H1 (cell line): ENCODE measurements at regions not wholly inside any gene's neighbourhood (a gene's known extent, or its start where the extent isn't known, plus 50 kb on each side); places are given as distances from the start of the nearest gene placed in this dataset.

Experiments
- CTCF ChIA-PET: fragments of 300-600 bp; sonication (Branson Sonifier 250); formaldehyde crosslinking; loops from one replicate; lab custom pipeline; 2021; ENCODE audit not compliant: partially characterized antibody; lab: Charles Lee
- POLR2A ChIA-PET: fragments of 300-600 bp; sonication (Branson Sonifier 250); formaldehyde crosslinking; loops from one replicate; lab custom pipeline; 2021; ENCODE audit warnings: inconsistent platforms; ENCODE audit not compliant: partially characterized antibody; lab: Charles Lee
- DNase-seq, 2 experiments: peaks; one replicate each; pipeline versions ENCODE4 v3.0.0 to v3.0.0-alpha.2; 2010 to 2022; ENCODE audit warnings: low spot score in 2 of 2, low read depth in 1 of 2, mixed read lengths in 1 of 2
- FAIRE-seq: peaks from 2 replicates; lab custom pipeline; 2011; peaks lifted over from hg19 to GRCh38; lab: Jason Lieb, UNC
- H2AFZ ChIP-seq: 2 replicates; pipeline ENCODE4 v1.8.1; 2012; ENCODE audit warnings: low read length, inconsistent platforms
- H2AK5ac ChIP-seq: 2 replicates; pipeline ENCODE4 v1.6.1; 2013; ENCODE audit warnings: low read depth, low read length
- H2BK120ac ChIP-seq: replicated peaks from 2 replicates; pipeline ENCODE3; 2013; ENCODE audit warnings: low read depth, low read length, inconsistent platforms
- H2BK12ac ChIP-seq: 2 replicates; pipeline ENCODE4 v1.6.1; 2013; ENCODE audit warnings: low read depth, low read length
- H2BK15ac ChIP-seq: 2 replicates; pipeline ENCODE4 v1.6.1; 2013; ENCODE audit warnings: low read length
- H2BK20ac ChIP-seq: 2 replicates; pipeline ENCODE4 v1.6.1; 2013; ENCODE audit warnings: low read length
- H2BK5ac ChIP-seq: 2 replicates; pipeline ENCODE4 v1.6.1; 2013; ENCODE audit warnings: low read depth, low read length
- H3K14ac ChIP-seq: 2 replicates; pipeline ENCODE4 v1.6.1; 2013; ENCODE audit warnings: inconsistent platforms; ENCODE audit not compliant: insufficient read length
- H3K18ac ChIP-seq: 2 replicates; pipeline ENCODE4 v1.6.1; 2013; ENCODE audit warnings: low read length; ENCODE audit errors: extremely low read depth
- H3K23ac ChIP-seq: 2 replicates; pipeline ENCODE4 v1.6.1; 2013; ENCODE audit warnings: inconsistent platforms; ENCODE audit not compliant: insufficient read length
- H3K23me2 ChIP-seq: 2 replicates; pipeline ENCODE4 v1.6.1; 2013; ENCODE audit warnings: low read depth, low read length
- H3K27ac ChIP-seq: 2 replicates; pipeline ENCODE4 v1.6.1; 2011; ENCODE audit warnings: low read depth, low read length, inconsistent platforms
- H3K27me3 ChIP-seq, 4 experiments: replicated peaks in 1 of 4; 1 replicate in 1 of 4; 2 replicates in 3 of 4; pipeline versions ENCODE4 v1.6.1 to v1.8.1; 2011 to 2013; ENCODE audit warnings: low read length in 3 of 4, mild to moderate bottlenecking in 3 of 4, inconsistent platforms in 2 of 4, mixed read lengths in 2 of 4, moderate library complexity in 1 of 4; ENCODE audit not compliant: control insufficient read depth in 3 of 4, insufficient read depth in 3 of 4; ENCODE audit errors: extremely low read depth in 1 of 4
- H3K36me3 ChIP-seq, 4 experiments: 2 replicates each; pipeline versions ENCODE4 v1.6.1 to v1.8.1; 2011 to 2013; ENCODE audit warnings: mild to moderate bottlenecking in 4 of 4, low read length in 3 of 4, moderate library complexity in 2 of 4, control low read depth in 1 of 4, inconsistent platforms in 1 of 4; ENCODE audit not compliant: insufficient read depth in 4 of 4, control insufficient read depth in 2 of 4
- H3K4ac ChIP-seq: replicated peaks from 2 replicates; pipeline ENCODE3; 2013; ENCODE audit warnings: low read length, low read depth, mixed read lengths, inconsistent platforms; ENCODE audit not compliant: insufficient read length
- H3K4me1 ChIP-seq, 4 experiments: replicated peaks in 1 of 4; 1 replicate in 1 of 4; 2 replicates in 3 of 4; pipeline versions ENCODE4 v1.6.1 to v1.8.1; 2011 to 2013; ENCODE audit warnings: low read length in 3 of 4, inconsistent platforms in 2 of 4, mixed read lengths in 1 of 4; ENCODE audit not compliant: insufficient read depth in 4 of 4, control insufficient read depth in 3 of 4
- H3K4me2 ChIP-seq, 2 experiments: 2 replicates each; pipeline versions ENCODE4 v1.6.1 to v1.8.1; 2011 to 2013; ENCODE audit warnings: low read depth in 2 of 2, low read length in 2 of 2, control low read depth in 1 of 2, inconsistent platforms in 1 of 2, mild to moderate bottlenecking in 1 of 2; ENCODE audit not compliant: insufficient read depth in 1 of 2
- H3K4me3 ChIP-seq, 4 experiments: fragments of 200-600, 300-600 bp in 1 of 4; sonication (generic), shearing (Covaris generic), sonication (Bioruptor Twin) in 1 of 4; 2 replicates each; pipeline versions ENCODE4 v1.5.1 to v1.8.1; 2011 to 2016; ENCODE audit warnings: low read length in 4 of 4, low read depth in 3 of 4, control low read depth in 2 of 4, inconsistent platforms in 2 of 4, mild to moderate bottlenecking in 2 of 4, mixed read lengths in 1 of 4, moderate library complexity in 1 of 4; ENCODE audit not compliant: insufficient read depth in 2 of 4; ENCODE audit errors: extremely low read depth in 1 of 4
- H3K56ac ChIP-seq: replicated peaks from 2 replicates; pipeline ENCODE3; 2013; ENCODE audit warnings: low read depth, mild to moderate bottlenecking, mixed read lengths, low read length, inconsistent platforms; ENCODE audit not compliant: insufficient read length
- H3K79me1 ChIP-seq: 2 replicates; pipeline ENCODE4 v1.6.1; 2013; ENCODE audit warnings: low read depth, low read length, control low read depth
- H3K79me2 ChIP-seq, 2 experiments: 2 replicates each; pipeline versions ENCODE4 v1.6.1 to v1.8.1; 2012 to 2013; ENCODE audit warnings: low read length in 2 of 2, mild to moderate bottlenecking in 2 of 2, inconsistent platforms in 1 of 2; ENCODE audit not compliant: insufficient read depth in 2 of 2, control insufficient read depth in 1 of 2
- H3K9ac ChIP-seq, 4 experiments: replicated peaks in 1 of 4; 1 replicate in 1 of 4; 2 replicates in 3 of 4; pipeline versions ENCODE4 v1.6.1 to v1.8.1; 2011 to 2013; ENCODE audit warnings: low read depth in 3 of 4, low read length in 3 of 4, control low read depth in 2 of 4, mild to moderate bottlenecking in 2 of 4, moderate library complexity in 2 of 4, inconsistent platforms in 1 of 4; ENCODE audit errors: extremely low read depth in 1 of 4
- H3K9me3 ChIP-seq, 2 experiments: 2 replicates each; pipeline versions ENCODE4 v1.6.1 to v1.8.1; 2012 to 2013; ENCODE audit warnings: mild to moderate bottlenecking in 2 of 2, moderate library complexity in 2 of 2, control low read depth in 1 of 2, inconsistent platforms in 1 of 2, low read depth in 1 of 2, low read length in 1 of 2, mixed read lengths in 1 of 2; ENCODE audit not compliant: insufficient read depth in 2 of 2
- H4K20me1 ChIP-seq, 2 experiments: replicated peaks in 1 of 2; 2 replicates each; pipeline versions ENCODE3 to v1.8.1; 2011 to 2013; ENCODE audit warnings: inconsistent platforms in 2 of 2, low read length in 2 of 2, mild to moderate bottlenecking in 1 of 2; ENCODE audit not compliant: insufficient read depth in 2 of 2, control insufficient read depth in 1 of 2
- H4K5ac ChIP-seq: 2 replicates; pipeline ENCODE4 v1.6.1; 2013; ENCODE audit warnings: low read length, low read depth, mixed read lengths, inconsistent platforms; ENCODE audit not compliant: insufficient read length
- H4K8ac ChIP-seq: 2 replicates; pipeline ENCODE4 v1.8.0; 2013; ENCODE audit warnings: mild to moderate bottlenecking, moderate library complexity, low read length, inconsistent platforms; ENCODE audit not compliant: insufficient read depth; ENCODE audit errors: extremely low read depth
- H4K91ac ChIP-seq: replicated peaks from 2 replicates; pipeline ENCODE3; 2013; ENCODE audit warnings: low read length, mixed read lengths, inconsistent platforms; ENCODE audit not compliant: insufficient read length
- E2F6 ChIP-seq: IDR thresholded peaks from 2 replicates; pipeline ENCODE4 v1.6.1; 2012; ENCODE audit warnings: inconsistent platforms
- NRF1 ChIP-seq: IDR thresholded peaks from 2 replicates; pipeline ENCODE4 v1.6.1; 2011; ENCODE audit warnings: mild to moderate bottlenecking, low read depth, low read length, improper control_type of control experiment
- WGBS, 2 experiments: shearing (Covaris generic) in 1 of 2; methylation state at CpG; one replicate each; pipeline versions ENCODE4 v1.1.6 to v1.1.7; 2013 to 2015; ENCODE audit warnings: low lambda C conversion rate in 2 of 2, mixed read lengths in 2 of 2, inconsistent platforms in 1 of 2, low coverage in 1 of 2, missing lambda C conversion rate in 1 of 2; ENCODE audit not compliant: insufficient replicate concordance in 2 of 2, insufficient coverage in 1 of 2, insufficient read length in 1 of 2; ENCODE audit errors: extremely low coverage in 1 of 2, missing lambda C conversion rate in 1 of 2; 5-methylcytosine and 5-hydroxymethylcytosine counted together
- TF ChIP-seq, protein P1 (sequence below), 3 experiments: IDR thresholded peaks; 1 replicate in 2 of 3; 2 replicates in 1 of 3; pipeline versions ENCODE4 v1.5.1 to v1.6.1; 2011; ENCODE audit warnings: low read length in 3 of 3, mild to moderate bottlenecking in 3 of 3, inconsistent platforms in 2 of 3, low read depth in 1 of 3, moderate library complexity in 1 of 3; ENCODE audit not compliant: insufficient read depth in 1 of 3; ENCODE audit errors: control extremely low read depth in 1 of 3

- no peaks in the 10 kb centered on the region for H3K36me3 ChIP-seq
- 86% methylated on average over 1 of the region's 1 CpG; no CpG with 5 or more reads in 1 of the 2 experiments for whole genome bisulfite sequencing, 2 experiments
- POLR2A ChIA-PET: no interaction called here
These were observed 217.9 kb upstream of the NRIP1 start for GRCh38 chr21:15282665-15283064.

More at GRCh38 chr21:15282665-15283064, 217.9 kb upstream of the NRIP1 start:
- no peak overlapping the region for H3K23ac ChIP-seq
- TF ChIP-seq E2F6 (no peak), NRF1 (no peak)
- TF ChIP-seq, protein P1, sequence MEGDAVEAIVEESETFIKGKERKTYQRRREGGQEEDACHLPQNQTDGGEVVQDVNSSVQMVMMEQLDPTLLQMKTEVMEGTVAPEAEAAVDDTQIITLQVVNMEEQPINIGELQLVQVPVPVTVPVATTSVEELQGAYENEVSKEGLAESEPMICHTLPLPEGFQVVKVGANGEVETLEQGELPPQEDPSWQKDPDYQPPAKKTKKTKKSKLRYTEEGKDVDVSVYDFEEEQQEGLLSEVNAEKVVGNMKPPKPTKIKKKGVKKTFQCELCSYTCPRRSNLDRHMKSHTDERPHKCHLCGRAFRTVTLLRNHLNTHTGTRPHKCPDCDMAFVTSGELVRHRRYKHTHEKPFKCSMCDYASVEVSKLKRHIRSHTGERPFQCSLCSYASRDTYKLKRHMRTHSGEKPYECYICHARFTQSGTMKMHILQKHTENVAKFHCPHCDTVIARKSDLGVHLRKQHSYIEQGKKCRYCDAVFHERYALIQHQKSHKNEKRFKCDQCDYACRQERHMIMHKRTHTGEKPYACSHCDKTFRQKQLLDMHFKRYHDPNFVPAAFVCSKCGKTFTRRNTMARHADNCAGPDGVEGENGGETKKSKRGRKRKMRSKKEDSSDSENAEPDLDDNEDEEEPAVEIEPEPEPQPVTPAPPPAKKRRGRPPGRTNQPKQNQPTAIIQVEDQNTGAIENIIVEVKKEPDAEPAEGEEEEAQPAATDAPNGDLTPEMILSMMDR (IDR thresholded peaks at IDR 0.05; ENCODE audit: control extremely low read depth in 1 of 3, insufficient read depth in 1 of 3, low read depth in 1 of 3, low read length in 3 of 3): no peak
- H3K9ac ChIP-seq: no peak overlapping the region
- H3K23me2 ChIP-seq: no peaks in the 10 kb centered on the region
- FAIRE-seq: no peak
- no peak overlapping the region for H3K27ac ChIP-seq
- no peak overlapping the region for H4K5ac ChIP-seq
- no peaks in the 10 kb centered on the region for H3K79me1 ChIP-seq
- no peak overlapping the region for H4K8ac ChIP-seq
- no peak overlapping the region for H2BK120ac ChIP-seq
- H3K4ac ChIP-seq: no peak overlapping the region
- no peaks in the 10 kb centered on the region for H3K4me1 ChIP-seq
- no peak overlapping the region for H3K56ac ChIP-seq
- H3K4me2 ChIP-seq: no peak overlapping the region
- H3K79me2 ChIP-seq: no peaks in the 10 kb centered on the region
- no peak overlapping the region for H2BK12ac ChIP-seq
- no peak overlapping the region for H2AFZ ChIP-seq
- no peak overlapping the region for H4K91ac ChIP-seq
- H3K14ac ChIP-seq: no peak overlapping the region
- H3K27me3 ChIP-seq: no peaks in the 10 kb centered on the region
- no peak overlapping the region for H2BK20ac ChIP-seq
- no peak overlapping the region for H2AK5ac ChIP-seq
- no peak overlapping the region for H3K4me3 ChIP-seq
- CTCF ChIA-PET: no interaction called here
- no peak overlapping the region for H3K18ac ChIP-seq
- H4K20me1 ChIP-seq: no peaks in the 10 kb centered on the region
- no peaks in the 10 kb centered on the region for H3K9me3 ChIP-seq
- no peak overlapping the region for H2BK15ac ChIP-seq
- no peak overlapping the region for H2BK5ac ChIP-seq
- DNase-seq: no peak
